ENCODE measurements at regions not wholly inside any gene's neighbourhood (a gene's known extent, or its start where the extent isn't known, plus 50 kb on each side); places are given as distances from the start of the nearest gene placed in this dataset.

GRCh38 chr7:41130561-41131236, 572.2 kb downstream of the INHBA start:
- no peak for TF ChIP-seq CTCF (IDR thresholded peaks at IDR 0.05)
- no peak for TF ChIP-seq POLR2A (IDR thresholded peaks at IDR 0.05)

Data from right lobe of liver (tissue), 4 donors.